ENCODE measurements at regions not wholly inside any gene's neighbourhood (a gene's known extent, or its start where the extent isn't known, plus 50 kb on each side); places are given as distances from the start of the nearest gene placed in this dataset.

DNA sequence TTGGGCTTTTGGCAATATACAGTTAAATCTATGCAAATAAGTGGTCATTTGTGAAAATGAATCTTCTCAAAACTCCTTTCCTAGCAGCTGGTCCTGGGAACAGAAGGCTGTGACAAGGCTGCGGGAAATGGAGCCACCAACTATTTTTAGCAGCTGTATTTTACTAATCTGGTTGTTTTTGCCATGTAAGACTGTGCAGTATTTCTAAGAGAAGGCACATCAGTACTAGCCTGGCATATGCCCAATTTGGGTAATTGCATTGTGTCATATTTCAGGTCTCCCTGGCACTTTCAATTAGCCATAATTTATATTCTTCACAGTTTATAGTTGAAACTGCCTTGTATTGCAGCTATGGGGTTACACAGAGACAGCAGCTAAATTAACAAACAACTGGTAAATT is 109.6 kb downstream of the MANEA start:
- Histone ChIP-seq H3K9me3 (replicated peaks; ENCODE audit: control insufficient read depth, insufficient read depth, low read depth, low read length) (no peaks in the 10 kb centered on the region; the same call in 1 of the 2 replicates), H3K27ac (ENCODE audit: extremely low read depth, low read depth, low read length) (no peak overlapping the region), H3K4me3 (no peak overlapping the region), H3K4me1 (replicated peaks in 1 of 2; ENCODE audit: control insufficient read depth in 2 of 2, insufficient read depth in 2 of 2, low read length in 2 of 2) (no peaks in the 10 kb centered on the region), H3K9ac (ENCODE audit: insufficient read depth in 1 of 2, low read depth in 2 of 2, low read length in 2 of 2) (no peak overlapping the region), H3K4me2 (ENCODE audit: insufficient read depth, low read length) (no peak overlapping the region), H3K36me3 (ENCODE audit: control insufficient read depth, insufficient read depth, low read length) (no peaks in the 10 kb centered on the region), H3K27me3 (ENCODE audit: control insufficient read depth in 2 of 2, insufficient read depth in 2 of 2, low read length in 2 of 2) (no peaks in the 10 kb centered on the region), H3K9me1 (ENCODE audit: control insufficient read depth, insufficient read depth, low read length) (no peaks in the 10 kb centered on the region), H4K20me1 (replicated peaks; ENCODE audit: control insufficient read depth, insufficient read depth, low read length) (no peaks in the 10 kb centered on the region), H2AFZ (ENCODE audit: low read depth, low read length) (no peak overlapping the region), H3K79me2 (ENCODE audit: control insufficient read depth, insufficient read depth, low read length) (no peaks in the 10 kb centered on the region)
- FAIRE-seq (no peak), ATAC-seq (no peak), DNase-seq (ENCODE audit: extremely low read depth in 1 of 4, low spot score in 3 of 4) (no peak)
- no peak for TF ChIP-seq FOXP1 (CRISPR knock-in tag; IDR thresholded peaks at IDR 0.05)
- no peak for TF ChIP-seq CHD2 (IDR thresholded peaks at IDR 0.05; ENCODE audit: low read depth, low read length)
- no peak for TF ChIP-seq ASH1L (IDR thresholded peaks at IDR 0.05; ENCODE audit: borderline replicate concordance, low read depth, partially characterized antibody)
- TF ChIP-seq, protein P1, sequence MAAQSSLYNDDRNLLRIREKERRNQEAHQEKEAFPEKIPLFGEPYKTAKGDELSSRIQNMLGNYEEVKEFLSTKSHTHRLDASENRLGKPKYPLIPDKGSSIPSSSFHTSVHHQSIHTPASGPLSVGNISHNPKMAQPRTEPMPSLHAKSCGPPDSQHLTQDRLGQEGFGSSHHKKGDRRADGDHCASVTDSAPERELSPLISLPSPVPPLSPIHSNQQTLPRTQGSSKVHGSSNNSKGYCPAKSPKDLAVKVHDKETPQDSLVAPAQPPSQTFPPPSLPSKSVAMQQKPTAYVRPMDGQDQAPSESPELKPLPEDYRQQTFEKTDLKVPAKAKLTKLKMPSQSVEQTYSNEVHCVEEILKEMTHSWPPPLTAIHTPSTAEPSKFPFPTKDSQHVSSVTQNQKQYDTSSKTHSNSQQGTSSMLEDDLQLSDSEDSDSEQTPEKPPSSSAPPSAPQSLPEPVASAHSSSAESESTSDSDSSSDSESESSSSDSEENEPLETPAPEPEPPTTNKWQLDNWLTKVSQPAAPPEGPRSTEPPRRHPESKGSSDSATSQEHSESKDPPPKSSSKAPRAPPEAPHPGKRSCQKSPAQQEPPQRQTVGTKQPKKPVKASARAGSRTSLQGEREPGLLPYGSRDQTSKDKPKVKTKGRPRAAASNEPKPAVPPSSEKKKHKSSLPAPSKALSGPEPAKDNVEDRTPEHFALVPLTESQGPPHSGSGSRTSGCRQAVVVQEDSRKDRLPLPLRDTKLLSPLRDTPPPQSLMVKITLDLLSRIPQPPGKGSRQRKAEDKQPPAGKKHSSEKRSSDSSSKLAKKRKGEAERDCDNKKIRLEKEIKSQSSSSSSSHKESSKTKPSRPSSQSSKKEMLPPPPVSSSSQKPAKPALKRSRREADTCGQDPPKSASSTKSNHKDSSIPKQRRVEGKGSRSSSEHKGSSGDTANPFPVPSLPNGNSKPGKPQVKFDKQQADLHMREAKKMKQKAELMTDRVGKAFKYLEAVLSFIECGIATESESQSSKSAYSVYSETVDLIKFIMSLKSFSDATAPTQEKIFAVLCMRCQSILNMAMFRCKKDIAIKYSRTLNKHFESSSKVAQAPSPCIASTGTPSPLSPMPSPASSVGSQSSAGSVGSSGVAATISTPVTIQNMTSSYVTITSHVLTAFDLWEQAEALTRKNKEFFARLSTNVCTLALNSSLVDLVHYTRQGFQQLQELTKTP (IDR thresholded peaks at IDR 0.05; ENCODE audit: low read depth in 1 of 2, partially characterized antibody in 2 of 2), result no peak
- no TSS peak for BruUV-seq (replicated peaks)
- ChIA-PET POLR2A (no interaction called here), CTCF (ENCODE audit: low intra/inter-chr PET ratio) (no interaction called here)
- in situ Hi-C loops (cut with MboI), result no loop called here
- WGBS (ENCODE audit: insufficient coverage, low coverage, missing lambda C conversion rate), result 0% methylated on average over 1 of the region's 1 CpG
- intact Hi-C loops (cut with micrococcal nuclease), result no loop called here
